ENCODE measurements at regions not wholly inside any gene's neighbourhood (a gene's known extent, or its start where the extent isn't known, plus 50 kb on each side); places are given as distances from the start of the nearest gene placed in this dataset.

DNA sequence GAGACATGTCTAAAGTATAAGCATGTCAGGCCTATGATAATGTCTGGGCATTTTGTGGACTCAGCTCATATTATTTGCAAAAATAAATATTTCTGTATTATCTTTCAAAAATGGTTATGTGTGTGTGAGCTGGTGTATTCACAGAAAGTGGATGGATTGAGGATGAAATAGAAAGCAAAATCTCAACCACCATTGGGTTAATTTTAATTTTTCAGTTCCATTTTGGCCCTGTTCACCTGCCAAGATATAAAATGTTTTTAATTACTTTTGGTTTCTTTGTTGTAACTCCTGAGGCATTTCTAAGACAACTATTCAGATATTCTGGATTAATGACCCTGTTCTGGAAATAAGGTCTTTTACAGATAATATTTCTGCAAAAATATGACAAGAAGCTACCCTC lies 232.7 kb upstream of the PPFIA2 start:
- TF ChIP-seq, protein P1, sequence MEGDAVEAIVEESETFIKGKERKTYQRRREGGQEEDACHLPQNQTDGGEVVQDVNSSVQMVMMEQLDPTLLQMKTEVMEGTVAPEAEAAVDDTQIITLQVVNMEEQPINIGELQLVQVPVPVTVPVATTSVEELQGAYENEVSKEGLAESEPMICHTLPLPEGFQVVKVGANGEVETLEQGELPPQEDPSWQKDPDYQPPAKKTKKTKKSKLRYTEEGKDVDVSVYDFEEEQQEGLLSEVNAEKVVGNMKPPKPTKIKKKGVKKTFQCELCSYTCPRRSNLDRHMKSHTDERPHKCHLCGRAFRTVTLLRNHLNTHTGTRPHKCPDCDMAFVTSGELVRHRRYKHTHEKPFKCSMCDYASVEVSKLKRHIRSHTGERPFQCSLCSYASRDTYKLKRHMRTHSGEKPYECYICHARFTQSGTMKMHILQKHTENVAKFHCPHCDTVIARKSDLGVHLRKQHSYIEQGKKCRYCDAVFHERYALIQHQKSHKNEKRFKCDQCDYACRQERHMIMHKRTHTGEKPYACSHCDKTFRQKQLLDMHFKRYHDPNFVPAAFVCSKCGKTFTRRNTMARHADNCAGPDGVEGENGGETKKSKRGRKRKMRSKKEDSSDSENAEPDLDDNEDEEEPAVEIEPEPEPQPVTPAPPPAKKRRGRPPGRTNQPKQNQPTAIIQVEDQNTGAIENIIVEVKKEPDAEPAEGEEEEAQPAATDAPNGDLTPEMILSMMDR (IDR thresholded peaks at IDR 0.05; ENCODE audit: borderline replicate concordance) = no peak
- H3K9me3 ChIP-seq (replicated peaks) = peaks cover 5% of the 10 kb centered on the region

DNA sequence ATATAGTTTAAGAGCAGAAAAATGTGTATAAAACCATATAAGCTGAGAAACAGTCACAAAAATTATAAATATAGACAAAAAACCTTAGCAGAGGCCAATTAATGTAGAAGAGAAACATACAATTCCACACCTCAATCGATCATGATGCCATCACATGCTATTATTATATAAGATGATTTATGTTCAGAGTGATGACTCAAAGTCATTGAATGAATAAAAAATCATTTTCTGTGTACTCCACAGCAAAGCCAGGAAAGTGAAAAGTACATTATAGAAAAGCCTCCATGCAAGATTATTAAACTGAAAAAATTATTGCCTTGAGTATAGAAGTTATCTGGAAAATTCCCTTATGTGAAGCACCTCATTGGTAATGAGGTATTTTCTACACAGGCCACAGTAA lies 229.2 kb upstream of the PPFIA2 start:
- Histone ChIP-seq H3K4me3 (no peak overlapping the region), H3K36me3 (no peaks in the 10 kb centered on the region), H3K9me3 (replicated peaks) (peaks cover 17% of the 10 kb centered on the region), H3K27me3 (ENCODE audit: low read depth) (no peaks in the 10 kb centered on the region), H3K27ac (replicated peaks) (no peak overlapping the region), H3K4me1 (no peaks in the 10 kb centered on the region)
- intact Hi-C loops (cut with micrococcal nuclease) = no loop called here
- TF ChIP-seq, protein P1 (IDR thresholded peaks at IDR 0.05; ENCODE audit: borderline replicate concordance) = no peak
- no peak for DNase-seq

More for the DNA sequence above, 232.7 kb upstream of the PPFIA2 start:
- Histone ChIP-seq H3K27ac (replicated peaks) (no peak overlapping the region), H3K4me3 (no peak overlapping the region), H3K4me1 (no peaks in the 10 kb centered on the region), H3K36me3 (no peaks in the 10 kb centered on the region), H3K27me3 (ENCODE audit: low read depth) (no peaks in the 10 kb centered on the region)
- intact Hi-C loops (cut with micrococcal nuclease) = no loop called here
- DNase-seq = no peak

DNA sequence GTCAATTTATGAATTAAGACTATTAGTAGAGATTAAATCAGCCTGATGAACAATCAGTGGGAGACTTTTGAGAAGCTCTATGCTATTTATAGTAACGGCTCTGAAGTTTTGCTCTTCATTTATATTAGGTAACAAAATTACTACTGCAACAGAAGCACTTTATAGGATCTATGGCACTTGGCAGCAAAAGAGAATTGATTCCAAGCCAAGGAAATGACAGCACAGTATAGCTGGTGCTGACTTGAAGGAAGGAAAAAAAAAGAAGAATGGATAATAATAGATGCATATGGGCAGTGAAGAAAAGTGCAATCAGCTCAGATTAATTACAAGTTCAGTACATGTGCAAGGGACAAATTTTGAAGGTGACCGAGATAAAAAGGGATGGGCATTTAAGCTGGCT lies 228.2 kb upstream of the PPFIA2 start:
- peaks cover 19% of the 10 kb centered on the region for H3K9me3 ChIP-seq (replicated peaks)
- H3K36me3 ChIP-seq = no peaks in the 10 kb centered on the region
- no peak for DNase-seq
- no peak overlapping the region for H3K27ac ChIP-seq (replicated peaks)
- no peaks in the 10 kb centered on the region for H3K4me1 ChIP-seq
- intact Hi-C loops (cut with micrococcal nuclease) = no loop called here
- TF ChIP-seq, protein P1 (IDR thresholded peaks at IDR 0.05; ENCODE audit: borderline replicate concordance) = no peak
- H3K4me3 ChIP-seq = no peak overlapping the region
- H3K27me3 ChIP-seq (ENCODE audit: low read depth) = no peaks in the 10 kb centered on the region

DNA sequence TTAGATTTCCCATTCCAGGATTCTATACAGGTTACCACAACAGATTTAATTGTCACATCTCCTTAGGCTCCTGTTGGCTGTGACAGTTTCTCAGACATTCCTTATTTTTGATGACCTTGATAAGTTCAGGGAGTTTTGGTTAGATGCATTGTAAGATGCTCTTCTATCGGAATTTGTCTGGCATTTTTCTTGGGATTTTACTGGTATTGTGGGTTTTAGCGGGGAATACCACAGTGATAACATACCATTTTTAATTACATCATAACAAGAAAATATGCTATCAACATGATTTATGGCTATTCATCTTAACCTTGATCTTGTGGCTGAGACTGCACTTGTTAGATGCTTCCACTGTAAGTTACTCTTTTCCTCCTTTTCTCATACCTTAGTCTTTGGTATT lies 217.5 kb upstream of the PPFIA2 start:
- no peaks in the 10 kb centered on the region for H3K4me1 ChIP-seq
- no peaks in the 10 kb centered on the region for H3K36me3 ChIP-seq
- no peak overlapping the region for H3K27ac ChIP-seq (replicated peaks)
- H3K9me3 ChIP-seq (replicated peaks) = peaks cover 27% of the 10 kb centered on the region
- TF ChIP-seq, protein P1 (IDR thresholded peaks at IDR 0.05; ENCODE audit: borderline replicate concordance) = no peak
- intact Hi-C loops (cut with micrococcal nuclease) = no loop called here
- no peaks in the 10 kb centered on the region for H3K27me3 ChIP-seq (ENCODE audit: low read depth)
- no peak for DNase-seq
- H3K4me3 ChIP-seq = no peak overlapping the region

DNA sequence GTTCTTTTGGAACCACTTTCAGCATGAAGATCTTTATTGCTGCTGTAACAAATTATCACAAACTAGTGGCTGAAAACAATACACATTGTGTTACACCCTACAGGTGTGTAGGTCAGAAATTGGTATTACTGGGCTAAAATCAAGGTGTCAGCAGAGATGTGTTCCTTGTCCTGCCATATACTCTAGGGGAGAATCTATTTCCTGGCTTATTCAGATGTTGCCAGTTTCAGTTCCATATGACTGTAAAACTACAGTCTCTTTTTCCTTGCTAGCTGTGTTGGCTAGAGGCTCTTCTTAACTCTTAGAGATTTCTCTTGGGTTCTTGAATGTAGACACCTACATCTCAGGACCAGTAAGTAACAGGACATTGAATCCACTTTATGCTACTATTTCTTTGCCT lies 215.6 kb upstream of the PPFIA2 start:
- Histone ChIP-seq H3K4me1 (no peaks in the 10 kb centered on the region), H3K36me3 (no peaks in the 10 kb centered on the region), H3K4me3 (no peak overlapping the region), H3K27me3 (ENCODE audit: low read depth) (no peaks in the 10 kb centered on the region), H3K27ac (replicated peaks) (no peak overlapping the region), H3K9me3 (replicated peaks) (peaks cover 17% of the 10 kb centered on the region)
- no peak for DNase-seq
- TF ChIP-seq, protein P1 (IDR thresholded peaks at IDR 0.05; ENCODE audit: borderline replicate concordance) = no peak
- intact Hi-C loops (cut with micrococcal nuclease) = no loop called here

DNA sequence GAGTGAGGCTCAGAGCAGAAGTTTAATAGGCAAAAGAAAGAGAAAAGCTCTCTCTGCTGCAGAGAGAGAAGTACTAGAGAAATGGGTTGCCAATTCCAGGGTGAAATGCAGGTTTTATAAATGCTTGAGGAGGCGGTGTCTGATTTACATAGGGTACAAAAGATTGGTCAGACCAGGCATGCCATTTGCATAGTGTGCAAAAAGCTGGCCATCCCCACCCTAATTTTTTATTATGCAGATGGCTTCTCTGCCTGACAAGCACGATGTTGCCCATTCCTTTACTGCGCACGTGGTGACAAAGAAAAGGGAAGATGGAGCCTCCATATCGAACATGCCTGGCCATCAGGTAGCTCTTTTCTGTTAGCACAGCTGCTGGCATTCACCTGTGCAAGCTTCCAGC lies 209.3 kb upstream of the PPFIA2 start:
- no peaks in the 10 kb centered on the region for H3K4me1 ChIP-seq
- intact Hi-C loops (cut with micrococcal nuclease) = no loop called here
- no peak for DNase-seq
- H3K9me3 ChIP-seq (replicated peaks) = no peaks in the 10 kb centered on the region
- H3K36me3 ChIP-seq = no peaks in the 10 kb centered on the region
- TF ChIP-seq, protein P1 (IDR thresholded peaks at IDR 0.05; ENCODE audit: borderline replicate concordance) = no peak
- no peaks in the 10 kb centered on the region for H3K27me3 ChIP-seq (ENCODE audit: low read depth)
- H3K27ac ChIP-seq (replicated peaks) = no peak overlapping the region
- no peak overlapping the region for H3K4me3 ChIP-seq

Measured in left ventricle myocardium inferior (tissue), 1 donor.